HG03575 (cell line): ENCODE measurements at regions not wholly inside any gene's neighbourhood (a gene's known extent, or its start where the extent isn't known, plus 50 kb on each side); places are given as distances from the start of the nearest gene placed in this dataset.

Experiments
- ATAC-seq: cut with Tn5 transposase; IDR thresholded peaks from one replicate; pipeline ENCODE4 v1.9.1; 2021; ENCODE audit not compliant: unreplicated experiment, insufficient number of reproducible peaks, low FRiP score; ENCODE audit errors: extremely low read depth

DNA sequence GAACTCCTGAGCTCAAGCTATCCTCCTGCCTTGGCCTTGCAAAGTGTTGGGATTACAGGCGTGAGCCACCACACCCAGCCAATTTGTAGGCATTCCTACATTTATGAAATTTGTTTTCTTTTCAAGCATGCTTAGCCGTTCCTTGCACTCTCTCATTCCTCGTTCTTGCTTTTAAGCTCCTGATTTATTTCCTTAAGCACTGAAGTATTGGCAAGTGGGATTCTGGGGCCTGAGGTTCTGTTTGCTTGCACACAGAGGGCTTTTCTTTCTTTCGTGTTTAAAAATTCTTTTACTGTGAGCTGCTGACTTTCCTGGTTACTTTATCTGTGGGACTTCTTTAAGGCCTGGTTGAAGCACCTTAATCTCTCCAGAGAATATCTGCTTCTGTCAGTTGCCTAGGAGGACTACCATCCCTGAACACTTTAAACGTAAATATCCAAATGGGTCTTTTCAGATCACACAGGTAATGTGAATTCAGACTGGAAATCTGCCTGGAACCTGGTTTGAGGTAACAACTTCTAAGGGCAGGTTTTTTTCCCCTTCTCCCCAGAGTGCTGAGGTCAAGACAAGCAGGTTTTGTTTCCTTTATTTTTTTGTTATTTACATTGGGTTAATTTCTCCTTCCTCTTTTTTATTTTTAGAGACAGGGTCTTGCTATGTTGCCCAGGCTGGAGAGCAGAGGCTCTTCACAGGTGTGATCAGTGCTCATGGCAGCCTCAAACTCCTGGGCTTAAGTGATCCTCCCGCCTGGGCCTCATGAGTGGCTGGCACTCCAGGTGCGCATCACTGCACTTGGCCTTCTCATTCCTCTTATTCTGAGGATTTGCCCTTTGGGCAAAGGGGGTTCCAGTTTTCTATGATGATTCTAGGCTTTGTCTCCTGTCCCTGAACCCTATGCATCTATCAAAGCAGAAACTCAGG lies 102.9 kb downstream of the PFKFB3 start:
- ATAC-seq = no peak

DNA sequence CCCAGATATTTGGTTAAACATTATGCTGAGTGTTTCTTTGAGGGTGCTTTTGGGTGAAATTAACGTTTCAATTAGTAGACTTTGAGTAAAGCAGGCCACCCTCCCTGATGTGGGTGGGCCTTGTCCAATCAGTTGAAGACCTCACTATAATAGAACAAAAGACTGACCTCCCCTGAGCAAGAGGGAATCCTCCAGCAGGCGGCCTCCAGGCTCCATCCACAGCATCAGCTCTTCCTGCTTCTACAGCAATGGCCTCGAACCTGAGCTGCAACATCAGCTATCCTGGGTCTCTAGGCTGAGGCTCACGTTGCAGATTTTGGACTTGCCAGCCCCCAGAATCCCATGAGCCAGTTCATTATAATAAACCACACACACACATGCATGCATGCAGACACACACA lies 104.2 kb downstream of the PFKFB3 start:
- ATAC-seq = no peak

DNA sequence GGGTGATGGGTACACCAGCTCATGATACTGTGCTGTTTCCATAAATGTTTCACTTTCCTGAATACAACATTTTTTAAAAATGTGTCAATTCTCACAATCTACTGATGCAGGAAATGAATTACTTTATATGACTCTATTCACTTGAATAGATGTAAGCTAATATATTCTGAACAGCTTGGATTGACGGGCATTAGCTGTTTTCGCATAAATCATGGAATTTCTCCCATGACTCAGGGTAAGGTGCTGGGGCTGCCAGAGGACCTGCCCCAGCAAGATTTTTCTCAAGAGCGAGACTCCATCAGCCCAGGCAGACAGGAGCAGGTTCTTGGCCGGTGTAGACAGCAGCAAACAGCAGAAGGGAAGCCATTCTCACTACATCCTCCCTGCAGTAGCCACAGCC lies 107.1 kb downstream of the PFKFB3 start:
- ATAC-seq = no peak

DNA sequence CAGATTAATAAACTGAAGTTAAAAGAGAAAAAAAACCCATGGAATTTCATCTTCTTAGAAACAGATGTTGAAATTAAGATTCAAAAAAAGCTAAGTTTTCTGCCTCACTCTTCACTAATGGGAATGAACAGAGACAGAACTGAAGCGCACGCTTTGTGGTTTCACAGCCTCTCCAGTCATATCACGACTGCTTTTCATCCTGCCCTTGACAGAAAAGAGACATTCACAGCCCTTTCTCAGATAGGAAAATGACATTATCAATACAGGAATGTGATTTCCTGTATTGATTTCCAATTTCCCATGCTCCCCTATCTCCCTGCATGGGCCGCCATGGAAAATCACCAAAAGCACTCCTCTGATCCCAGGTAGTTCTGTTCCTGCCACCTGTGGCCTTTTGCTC lies 108.2 kb downstream of the PFKFB3 start:
- no peak for ATAC-seq

DNA sequence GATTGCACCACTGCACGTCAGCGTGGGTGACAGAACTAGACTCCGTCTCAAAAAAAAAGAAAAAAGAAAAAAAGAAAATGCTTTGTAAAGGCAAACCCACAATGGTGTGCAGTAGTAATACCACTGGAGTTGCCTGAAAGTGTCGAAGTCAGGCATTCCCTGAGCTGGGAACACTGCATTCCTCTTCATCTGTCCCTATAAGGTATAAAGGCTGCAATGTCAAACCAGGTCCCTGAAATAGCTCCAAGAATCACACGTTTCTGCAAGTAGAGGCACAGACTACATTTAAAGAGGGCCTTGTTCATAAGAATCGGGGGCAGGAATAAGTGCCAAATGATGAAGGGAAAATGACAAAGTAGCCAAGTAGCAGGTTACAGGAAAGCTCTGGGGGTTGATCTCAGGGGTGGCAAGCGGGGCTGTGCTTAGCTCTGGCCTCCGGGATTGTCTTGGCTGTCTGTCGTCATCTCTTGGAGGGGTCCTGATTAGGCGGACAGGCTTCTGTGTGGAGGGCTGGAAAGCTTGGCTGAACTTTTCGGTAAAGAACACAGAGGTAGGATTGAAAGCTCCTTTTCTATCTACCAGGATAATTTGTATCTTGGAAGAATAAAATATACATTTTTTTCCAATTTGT lies 109.1 kb downstream of the PFKFB3 start:
- ATAC-seq = no peak

DNA sequence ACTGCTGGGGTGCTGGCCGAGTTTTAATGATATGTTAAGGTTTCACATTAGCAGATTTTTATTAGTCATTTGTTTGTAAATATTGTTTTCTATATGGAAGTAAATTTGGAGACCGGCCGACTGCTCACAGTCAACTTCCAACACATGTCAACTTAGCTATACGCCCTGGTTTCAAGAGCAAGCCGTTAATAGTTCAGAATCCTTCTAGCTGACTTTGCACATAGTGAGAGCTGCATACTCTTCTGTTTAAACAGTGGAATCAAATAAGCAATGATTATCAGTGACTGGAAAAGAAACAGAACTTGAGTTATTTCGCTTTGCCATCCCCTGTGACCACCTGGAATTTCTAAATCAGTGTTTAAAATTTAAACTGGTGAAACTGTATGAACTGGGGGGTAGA lies 109.9 kb downstream of the PFKFB3 start:
- no peak for ATAC-seq

DNA sequence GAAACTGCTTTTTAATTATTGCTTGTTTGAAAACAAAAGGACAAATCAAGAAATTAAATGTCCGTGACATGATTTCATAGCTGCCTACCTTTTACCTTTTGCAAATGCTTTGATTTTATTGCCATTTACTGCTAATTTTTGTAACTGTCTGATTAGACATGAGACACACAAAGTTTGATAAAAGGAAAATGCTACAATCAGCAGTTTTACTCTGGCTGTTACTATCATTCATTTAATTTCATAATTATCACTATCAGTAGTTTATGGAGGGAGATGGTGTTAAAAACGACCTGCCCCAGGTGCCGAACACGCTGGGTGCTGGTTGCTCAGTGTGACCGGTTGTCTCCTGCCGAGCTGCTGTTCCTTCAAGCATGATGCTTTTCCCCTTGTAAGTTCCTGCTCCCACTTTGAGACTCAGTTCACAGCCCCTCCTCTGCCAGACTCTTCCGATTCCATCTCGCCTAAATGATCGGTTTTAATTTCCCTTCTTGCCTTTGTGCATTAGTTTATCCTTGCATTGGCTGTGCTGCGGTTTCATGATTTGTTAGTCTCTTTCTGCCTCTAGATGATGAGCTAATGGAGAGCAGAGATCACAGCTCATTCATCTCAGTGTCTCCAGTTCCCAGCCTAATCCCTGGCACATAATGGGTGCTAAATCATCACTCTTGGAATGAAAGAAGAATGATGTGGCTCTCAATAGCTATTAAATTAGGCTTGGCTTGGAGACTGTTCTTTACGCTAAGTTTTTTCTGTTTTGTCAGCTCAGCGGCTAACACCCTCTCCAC lies 110.6 kb downstream of the PFKFB3 start:
- ATAC-seq = no peak

DNA sequence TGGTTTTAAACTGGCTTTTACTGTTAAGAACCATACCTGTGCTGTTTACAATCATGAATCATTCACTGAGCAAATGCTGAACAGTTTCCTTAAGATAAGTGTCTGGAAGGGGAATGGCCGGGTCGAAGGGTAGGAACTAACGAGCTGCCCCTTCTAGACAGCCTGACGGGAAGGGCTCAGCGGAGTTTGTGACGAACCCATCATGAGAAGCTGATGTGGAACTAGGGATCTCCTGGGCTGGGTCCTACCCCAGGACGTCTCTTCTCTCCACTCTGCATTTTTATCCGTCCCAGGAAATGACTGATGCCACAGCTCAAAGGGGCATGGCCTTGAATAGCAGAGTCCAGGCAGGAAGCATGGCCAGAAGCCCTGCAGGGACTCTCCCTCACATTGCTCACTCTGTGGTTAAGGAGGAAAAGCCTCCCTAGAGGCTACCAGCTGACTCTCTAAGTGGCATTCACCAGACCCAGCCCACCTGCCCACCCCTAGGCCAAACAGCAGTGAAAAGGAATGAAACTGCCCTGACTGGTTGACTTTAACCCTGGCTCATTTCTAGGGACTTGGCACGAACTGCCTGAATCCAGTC lies 112.0 kb downstream of the PFKFB3 start:
- no peak for ATAC-seq

DNA sequence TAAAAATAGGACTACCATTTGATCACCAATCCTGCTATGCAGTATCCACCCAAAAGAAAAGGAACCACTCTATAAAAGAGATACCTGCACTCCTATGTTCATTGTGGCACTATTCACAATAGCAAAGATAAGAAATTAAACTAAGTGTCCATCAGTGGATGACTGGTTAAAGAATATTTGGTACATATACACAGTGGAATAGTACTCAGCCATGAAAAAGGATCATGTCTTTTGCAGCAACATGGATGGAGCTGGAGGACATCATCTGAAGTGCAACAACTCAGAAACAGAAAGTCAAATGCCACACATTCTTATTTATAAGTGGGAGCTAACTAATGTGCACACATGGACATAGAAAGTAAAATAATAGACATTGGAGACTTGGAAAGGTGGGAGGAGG lies 116.4 kb downstream of the PFKFB3 start:
- ATAC-seq = no peak

DNA sequence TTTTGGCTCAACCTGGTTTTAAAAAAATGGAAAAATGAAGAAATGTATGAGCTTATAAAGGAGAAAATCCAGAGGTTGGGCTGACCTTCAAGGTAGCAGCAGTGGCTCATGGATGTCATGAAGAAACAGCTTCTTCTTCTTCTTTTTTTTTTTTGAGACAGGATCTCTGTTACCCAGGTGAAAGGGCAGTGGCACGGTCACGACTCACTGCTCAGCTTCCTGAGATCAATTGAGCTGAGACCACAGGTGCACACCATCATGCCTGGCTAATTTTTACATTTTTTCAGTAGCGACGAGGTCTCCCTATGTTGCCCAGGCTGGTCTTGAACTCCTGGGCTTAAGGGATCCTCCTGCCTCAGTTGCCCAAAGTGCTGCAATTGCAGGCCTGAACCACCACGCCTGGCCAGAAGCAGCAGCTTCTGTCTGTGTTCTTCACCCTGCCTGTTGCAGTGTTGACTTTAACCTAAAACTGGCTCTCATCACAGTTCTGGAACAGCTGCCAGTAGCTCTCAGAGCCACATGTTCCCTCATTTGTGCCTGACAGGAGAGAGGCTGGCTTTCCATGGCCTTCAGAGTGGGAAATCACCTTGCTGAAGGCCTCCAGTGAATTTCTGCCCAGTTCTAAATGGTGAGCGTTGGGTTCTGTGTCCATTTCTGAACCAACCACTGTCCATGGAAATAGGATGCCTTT lies 117.7 kb downstream of the PFKFB3 start:
- no peak for ATAC-seq

DNA sequence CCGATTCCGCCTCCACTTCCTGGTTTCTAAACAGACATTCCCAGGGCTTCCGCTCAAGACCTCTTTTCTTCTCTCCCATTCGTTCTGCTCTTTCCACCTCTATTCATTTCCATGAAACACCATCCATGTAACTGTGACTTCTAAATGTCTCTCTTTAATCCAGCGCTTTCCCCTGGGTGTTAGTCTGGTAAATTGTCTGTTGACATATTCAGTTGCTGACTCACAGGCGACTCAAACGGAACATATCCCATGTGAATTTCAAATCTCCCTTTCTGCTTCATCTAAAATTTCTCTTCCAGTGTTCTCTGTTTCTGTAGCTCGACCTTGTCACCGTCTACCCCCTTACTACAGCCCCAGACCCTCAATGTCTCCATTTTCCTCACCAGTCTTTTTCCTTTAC lies 119.1 kb downstream of the PFKFB3 start:
- ATAC-seq = no peak

DNA sequence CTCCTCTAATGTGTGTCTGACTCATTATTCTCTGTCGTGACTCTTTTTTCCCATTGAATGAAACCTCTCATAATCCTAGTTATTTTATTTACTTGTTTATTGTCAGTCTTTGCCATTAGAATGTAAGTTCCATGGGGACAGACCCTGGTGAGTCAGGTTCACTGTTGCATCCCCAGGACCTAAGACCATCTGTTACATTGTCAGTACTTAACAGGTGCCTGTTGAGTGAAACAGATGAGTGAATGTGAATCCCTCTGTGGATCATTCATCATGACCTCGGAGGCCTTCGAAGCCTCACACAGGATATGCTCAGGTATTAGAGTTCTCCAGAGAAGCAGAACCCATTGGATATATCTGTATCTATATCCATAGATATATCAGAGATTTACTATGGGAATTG lies 120.1 kb downstream of the PFKFB3 start:
- ATAC-seq = no peak

DNA sequence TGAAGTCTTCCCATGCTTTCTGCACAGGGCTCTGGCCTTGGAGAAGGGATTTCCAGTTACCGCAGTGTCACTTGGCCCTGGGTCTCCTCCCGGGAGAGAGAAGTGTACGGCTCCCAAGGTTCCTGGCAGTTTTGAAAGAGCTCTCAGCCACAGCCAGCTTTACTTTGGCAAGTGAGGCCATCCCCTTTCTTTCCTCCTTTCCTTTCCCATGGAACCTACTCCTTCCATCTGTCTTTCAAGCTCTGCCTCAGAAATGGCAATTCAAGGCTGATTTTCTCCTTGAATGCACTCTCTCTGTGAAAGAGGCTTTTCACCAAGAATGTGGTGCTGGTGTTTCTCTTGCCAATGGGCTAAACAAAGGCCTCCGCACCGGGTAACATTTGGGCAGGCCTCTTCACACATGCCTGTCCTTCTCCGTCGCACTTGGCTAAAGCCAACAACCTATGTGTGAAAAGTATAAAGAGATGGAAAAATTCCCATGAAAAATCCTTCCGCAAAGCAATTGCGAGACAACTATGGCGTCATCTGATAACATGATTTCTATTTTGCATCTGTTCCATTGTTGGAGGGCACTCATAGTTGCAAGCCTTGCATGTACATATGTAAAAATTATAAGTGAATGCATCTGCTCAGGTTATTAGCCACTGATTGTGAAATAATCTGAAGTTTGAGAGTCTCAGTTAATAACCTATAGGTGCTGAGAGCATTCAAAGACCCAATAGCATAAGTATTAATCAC lies 125.4 kb downstream of the PFKFB3 start:
- ATAC-seq = no peak

DNA sequence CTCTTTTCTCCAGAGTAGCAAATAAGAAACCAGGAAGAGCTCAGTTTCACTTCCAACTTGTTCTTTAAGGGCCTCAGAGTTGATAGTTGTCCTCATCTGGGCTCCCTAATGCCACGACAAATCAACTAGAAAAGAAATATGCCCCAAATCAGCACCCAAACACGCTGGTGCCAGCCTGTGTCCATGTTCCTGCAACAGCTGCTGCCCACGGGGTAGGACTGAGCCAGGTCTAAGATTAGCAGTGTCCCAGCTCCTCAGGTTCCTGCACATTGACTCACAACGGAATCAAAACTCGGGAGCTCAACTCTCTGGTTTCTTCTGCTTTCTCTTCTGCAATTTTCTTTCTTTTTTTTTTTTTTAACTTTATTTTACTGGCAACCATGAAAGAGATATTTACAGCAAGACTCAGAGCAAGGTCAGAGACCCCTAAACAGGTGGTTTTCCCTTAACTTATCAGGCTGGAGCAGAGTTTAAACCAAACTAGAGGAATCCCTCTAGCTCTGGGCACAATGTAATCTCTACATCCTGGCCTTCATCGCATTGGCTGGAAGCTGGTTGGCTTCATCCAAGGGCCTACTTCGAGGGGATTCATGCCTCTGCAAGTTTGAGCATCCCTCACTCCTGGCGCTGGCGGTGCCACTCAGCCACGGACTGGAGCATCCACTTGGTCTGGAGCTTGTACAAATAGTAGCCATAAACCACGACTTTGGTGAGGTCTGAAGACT lies 126.1 kb downstream of the PFKFB3 start:
- no peak for ATAC-seq

DNA sequence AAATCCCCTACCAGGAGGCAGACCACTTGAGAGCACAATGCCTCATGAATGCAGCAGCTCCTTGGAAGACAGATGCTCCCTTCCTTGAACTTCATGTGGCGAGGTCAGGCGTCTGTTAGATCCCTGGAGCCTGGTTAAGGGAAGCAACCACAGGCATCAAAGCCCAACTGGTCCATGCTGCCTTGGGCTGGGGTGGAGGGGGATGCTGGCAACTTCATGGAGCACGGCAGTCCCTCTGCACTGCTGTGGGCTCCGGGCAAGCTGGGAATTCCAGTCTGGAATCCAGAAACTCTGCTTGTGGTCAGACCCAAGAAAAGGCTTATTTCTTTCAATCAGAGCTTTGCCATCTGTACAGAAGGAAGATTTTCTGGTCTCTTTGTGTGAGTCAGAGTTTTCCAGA lies 130.4 kb downstream of the PFKFB3 start:
- ATAC-seq = no peak

DNA sequence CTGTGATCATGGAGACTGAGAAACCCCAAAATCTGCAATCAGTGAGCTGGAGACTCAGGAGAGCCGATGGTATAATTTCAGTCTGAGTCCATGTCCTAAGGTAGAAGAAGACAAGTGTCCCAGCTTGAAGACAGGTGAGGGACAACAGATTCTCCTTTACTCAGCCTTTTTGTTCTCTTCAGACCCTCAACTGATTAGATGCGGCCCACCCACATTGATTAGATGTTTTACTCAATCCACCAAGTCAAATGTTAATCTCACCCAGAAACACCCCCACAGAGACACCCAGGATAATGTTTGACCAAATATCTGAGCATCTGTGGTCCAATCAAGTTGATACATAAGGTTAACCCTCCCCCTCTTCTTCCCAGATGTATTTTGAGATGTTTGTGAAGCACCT lies 131.2 kb downstream of the PFKFB3 start:
- no peak for ATAC-seq

DNA sequence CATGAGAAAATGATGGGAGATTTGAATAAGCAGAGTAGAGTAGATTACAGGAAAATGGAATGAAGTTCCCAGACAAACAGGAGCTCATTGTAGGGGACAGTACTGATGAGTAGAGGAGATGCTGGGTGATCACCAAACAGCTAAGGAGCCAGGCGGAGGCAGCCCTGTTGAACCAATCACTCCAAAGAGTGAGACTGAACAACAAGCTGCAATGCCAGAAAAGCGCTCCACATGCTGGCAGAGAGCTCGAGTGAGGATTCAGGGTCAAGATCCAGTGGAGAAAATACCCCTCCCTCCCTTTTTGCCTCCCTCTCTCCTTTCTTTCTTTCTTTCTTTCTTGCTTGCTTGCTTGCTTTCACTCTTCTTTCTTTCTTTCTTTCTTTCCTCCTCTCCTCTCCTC lies 133.3 kb downstream of the PFKFB3 start:
- no peak for ATAC-seq

DNA sequence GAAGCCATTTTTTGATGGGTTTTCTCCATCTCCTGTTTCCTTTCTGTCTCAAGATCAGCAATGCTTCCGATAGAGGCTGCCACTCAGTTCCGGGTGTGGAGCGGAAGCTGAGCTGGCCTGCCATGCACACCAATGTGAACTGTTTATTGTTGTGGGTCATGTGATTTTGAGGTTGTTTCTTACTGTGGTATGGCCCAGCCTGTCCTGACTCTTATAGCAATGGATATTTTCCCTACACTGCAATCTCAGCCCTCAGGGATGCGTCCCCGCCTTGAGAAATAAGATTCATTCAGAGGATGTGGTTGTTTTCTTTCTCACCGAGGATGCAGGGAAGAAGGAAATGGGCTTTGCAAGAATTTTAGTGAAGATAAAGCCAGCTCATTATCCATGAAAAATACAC lies 134.7 kb downstream of the PFKFB3 start:
- ATAC-seq = no peak
